Activated T-helper 1 cell treated with anti-CD3 and anti-CD28 coated beads, Interleukin-2, amount 50 U/mL, for 16 hours (primary cell): ENCODE measurements at regions not wholly inside any gene's neighbourhood (a gene's known extent, or its start where the extent isn't known, plus 50 kb on each side); places are given as distances from the start of the nearest gene placed in this dataset.
"Not testable (repeated sequence)": the region's sequence is repeated elsewhere in the genome, so short reads cannot be mapped to it uniquely, and the experiment has no call there.

ENCODE experiments used
- DNase-seq, 2 donors: peaks; one replicate each; pipeline ENCODE4 v3.0.0-alpha.2; 2020; ENCODE audit warnings: low read depth in 1 of 2, low spot score in 1 of 2

GRCh38 chr5:153212471-153212870 lies 278.0 kb upstream of the GRIA1 start:
- no peak for DNase-seq

- DNase-seq, result no peak
Observed at GRCh38 chr5:153222936-153223335, 267.5 kb upstream of the GRIA1 start.

- no peak for DNase-seq
Observed at GRCh38 chr5:153223376-153223775, 267.1 kb upstream of the GRIA1 start.

GRCh38 chr5:153224651-153225050 lies 265.8 kb upstream of the GRIA1 start:
- no peak for DNase-seq

GRCh38 chr5:153233933-153234332 lies 256.5 kb upstream of the GRIA1 start:
- no peak for DNase-seq

GRCh38 chr5:153236319-153236718 lies 254.2 kb upstream of the GRIA1 start:
- DNase-seq, result no peak

GRCh38 chr5:153237671-153238332 lies 252.7 kb upstream of the GRIA1 start:
- no peak for DNase-seq

GRCh38 chr5:153257381-153257780 lies 233.1 kb upstream of the GRIA1 start:
- no peak for DNase-seq

GRCh38 chr5:153258469-153258868 lies 232.0 kb upstream of the GRIA1 start:
- no peak for DNase-seq

GRCh38 chr5:153267506-153267905 lies 223.0 kb upstream of the GRIA1 start:
- no peak for DNase-seq

GRCh38 chr5:153275695-153276094 lies 214.8 kb upstream of the GRIA1 start:
- DNase-seq, result no peak

- DNase-seq, result no peak
Observed at GRCh38 chr5:153276151-153276550, 214.3 kb upstream of the GRIA1 start.

- DNase-seq, result not testable (repeated sequence)
Observed at GRCh38 chr5:153296251-153296844, 194.1 kb upstream of the GRIA1 start.

GRCh38 chr5:153299891-153300290 lies 190.6 kb upstream of the GRIA1 start:
- DNase-seq, result no peak

GRCh38 chr5:153308282-153308681 lies 182.2 kb upstream of the GRIA1 start:
- DNase-seq, result no peak

- no peak for DNase-seq
Observed at GRCh38 chr5:153318556-153318955, 171.9 kb upstream of the GRIA1 start.

- no peak for DNase-seq
Observed at GRCh38 chr5:153321478-153321877, 169.0 kb upstream of the GRIA1 start.

- no peak for DNase-seq
Observed at GRCh38 chr5:153340139-153340538, 150.3 kb upstream of the GRIA1 start.

GRCh38 chr5:153340738-153341137 lies 149.7 kb upstream of the GRIA1 start:
- DNase-seq, result no peak

- no peak for DNase-seq
Observed at GRCh38 chr5:153342487-153342886, 148.0 kb upstream of the GRIA1 start.

- no peak for DNase-seq
Observed at GRCh38 chr5:153347611-153348010, 142.9 kb upstream of the GRIA1 start.

- DNase-seq, result no peak
Observed at GRCh38 chr5:153350175-153350883, 140.1 kb upstream of the GRIA1 start.
